HepG2 (cell line): ENCODE measurements at regions not wholly inside any gene's neighbourhood (a gene's known extent, or its start where the extent isn't known, plus 50 kb on each side); places are given as distances from the start of the nearest gene placed in this dataset.

Experiments
- AHR ChIP-seq: IDR thresholded peaks from 2 replicates; pipeline ENCODE4 v1.6.1; 2018; ENCODE audit warnings: missing genetic modification reagents, missing compliant biosample characterization
- EEA1 ChIP-seq: sonication (generic); formaldehyde crosslinking; IDR thresholded peaks from 2 replicates; pipeline ENCODE4 v1.5.1; 2020; ENCODE audit warnings: mild to moderate bottlenecking, missing genetic modification reagents, borderline replicate concordance
- EED ChIP-seq: sonication (generic); formaldehyde crosslinking; IDR thresholded peaks from 2 replicates; pipeline ENCODE4 v1.5.0; 2020; ENCODE audit warnings: mild to moderate bottlenecking, missing genetic modification reagents
- HMG20B ChIP-seq: conservative IDR thresholded peaks from 2 replicates; pipeline ENCODE4 v1.6.1; 2016; ENCODE audit warnings: missing genetic modification reagents, missing compliant biosample characterization
- HNF4G ChIP-seq, 2 experiments: sonication (generic) in 1 of 2; formaldehyde crosslinking in 1 of 2; IDR thresholded peaks; 2 replicates each; pipeline versions ENCODE4 v1.4.0 to v1.6.1; 2011 to 2020; ENCODE audit warnings: borderline replicate concordance in 2 of 2, low read depth in 2 of 2, mild to moderate bottlenecking in 2 of 2, low read length in 1 of 2, missing genetic modification reagents in 1 of 2, moderate library complexity in 1 of 2
- HNRNPUL1 ChIP-seq: fragments of 200-400 bp; formaldehyde crosslinking; IDR thresholded peaks from 2 replicates; pipeline ENCODE4 v1.6.1; 2017; ENCODE audit warnings: low read depth, mild to moderate bottlenecking, low read length, moderate library complexity
- HOXA5 ChIP-seq: sonication (generic); formaldehyde crosslinking; IDR thresholded peaks from 2 replicates; pipeline ENCODE4 v1.4.0; 2020; ENCODE audit warnings: missing genetic modification reagents
- IRX3 ChIP-seq: sonication (generic); formaldehyde crosslinking; IDR thresholded peaks from 2 replicates; pipeline ENCODE4 v1.8.1; 2023; ENCODE audit warnings: mild to moderate bottlenecking, low read depth, missing genetic modification reagents, borderline replicate concordance
- NFATC3 ChIP-seq: sonication (generic); formaldehyde crosslinking; IDR thresholded peaks from 2 replicates; pipeline ENCODE4 v1.5.1; 2020; ENCODE audit warnings: mild to moderate bottlenecking, missing genetic modification reagents
- REL ChIP-seq: sonication (generic); formaldehyde crosslinking; conservative IDR thresholded peaks from 2 replicates; pipeline ENCODE4 v1.8.0; 2022; ENCODE audit warnings: mild to moderate bottlenecking, missing genetic modification reagents, moderate library complexity
- RXRB ChIP-seq: IDR thresholded peaks from 2 replicates; pipeline ENCODE4 v1.6.1; 2016; ENCODE audit warnings: borderline replicate concordance, missing genetic modification reagents, missing compliant biosample characterization
- SP4 ChIP-seq: sonication (generic); formaldehyde crosslinking; IDR thresholded peaks from 2 replicates; pipeline ENCODE4 v1.8.1; 2023; ENCODE audit warnings: mild to moderate bottlenecking, missing genetic modification reagents
- ZBTB7B ChIP-seq: sonication (generic); formaldehyde crosslinking; IDR thresholded peaks from 2 replicates; pipeline ENCODE4 v1.4.0; 2020; ENCODE audit warnings: missing genetic modification reagents
- TF ChIP-seq, protein P1 (sequence below): sonication (generic); formaldehyde crosslinking; IDR thresholded peaks from 2 replicates; pipeline ENCODE4 v1.4.0; 2020; ENCODE audit warnings: missing genetic modification reagents
- TF ChIP-seq, protein P2 (sequence below): sonication (generic); formaldehyde crosslinking; IDR thresholded peaks from 2 replicates; pipeline ENCODE4 v1.4.0; 2020; ENCODE audit warnings: mild to moderate bottlenecking, missing genetic modification reagents
- TF ChIP-seq, protein P3 (sequence below): sonication (generic); formaldehyde crosslinking; IDR thresholded peaks from 2 replicates; pipeline ENCODE4 v1.8.0; 2022; ENCODE audit warnings: mild to moderate bottlenecking, missing genetic modification reagents; ENCODE audit not compliant: insufficient replicate concordance
- TF ChIP-seq, protein P4 (sequence below): IDR thresholded peaks from 2 replicates; pipeline ENCODE4 v1.4.0; 2020; ENCODE audit warnings: mild to moderate bottlenecking, missing genetic modification reagents
- TF ChIP-seq, protein P5 (sequence below): sonication (generic); formaldehyde crosslinking; conservative IDR thresholded peaks from 2 replicates; pipeline ENCODE4 v1.8.1; 2023; ENCODE audit warnings: missing genetic modification reagents
- TF ChIP-seq, protein P6 (sequence below): sonication (generic); formaldehyde crosslinking; IDR thresholded peaks from 2 replicates; pipeline ENCODE4 v1.5.0; 2020; ENCODE audit warnings: missing genetic modification reagents

DNA sequence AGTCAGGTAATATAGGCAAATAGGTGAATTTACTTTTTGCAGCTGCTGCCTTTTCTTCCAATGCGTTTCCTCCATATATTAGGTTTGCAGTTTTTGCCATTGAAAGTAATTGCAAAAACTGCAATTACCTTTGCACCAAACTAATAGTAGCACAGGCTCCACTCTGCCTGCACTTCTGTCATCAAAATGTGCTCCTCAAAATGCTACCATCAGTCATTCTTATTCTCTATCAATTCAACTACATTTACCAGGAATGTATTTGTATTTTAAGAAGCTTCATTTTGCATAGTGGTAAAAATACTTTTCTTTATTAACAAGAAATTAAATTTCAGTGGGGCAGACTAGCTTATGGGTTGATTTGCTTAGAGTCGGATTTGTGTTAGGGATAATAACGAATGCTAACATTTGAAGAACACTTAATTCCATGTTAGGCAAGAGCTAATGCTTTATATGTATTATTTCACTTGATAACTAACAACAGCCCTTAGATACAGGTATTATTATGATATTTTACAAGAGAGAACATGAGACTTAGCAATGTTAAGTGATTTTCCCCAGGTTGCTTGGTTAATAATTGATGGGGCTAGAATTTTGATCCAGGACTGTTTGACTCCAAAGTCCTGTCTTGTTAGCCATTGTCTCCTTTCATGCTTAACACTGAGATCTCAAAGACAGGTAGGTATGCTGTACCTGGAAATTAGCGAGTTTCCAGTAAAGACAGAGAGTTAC lies 300.4 kb downstream of the MAN2A1 start (continued):
- TF ChIP-seq, protein P1, sequence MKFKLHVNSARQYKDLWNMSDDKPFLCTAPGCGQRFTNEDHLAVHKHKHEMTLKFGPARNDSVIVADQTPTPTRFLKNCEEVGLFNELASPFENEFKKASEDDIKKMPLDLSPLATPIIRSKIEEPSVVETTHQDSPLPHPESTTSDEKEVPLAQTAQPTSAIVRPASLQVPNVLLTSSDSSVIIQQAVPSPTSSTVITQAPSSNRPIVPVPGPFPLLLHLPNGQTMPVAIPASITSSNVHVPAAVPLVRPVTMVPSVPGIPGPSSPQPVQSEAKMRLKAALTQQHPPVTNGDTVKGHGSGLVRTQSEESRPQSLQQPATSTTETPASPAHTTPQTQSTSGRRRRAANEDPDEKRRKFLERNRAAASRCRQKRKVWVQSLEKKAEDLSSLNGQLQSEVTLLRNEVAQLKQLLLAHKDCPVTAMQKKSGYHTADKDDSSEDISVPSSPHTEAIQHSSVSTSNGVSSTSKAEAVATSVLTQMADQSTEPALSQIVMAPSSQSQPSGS (CRISPR knock-in tag), result 0 out of 2 replicates have a peak, but pooled peaks have one; percentile 16
- TF ChIP-seq HNRNPUL1, result peak; percentile 90; the same call in 1 of the 2 replicates
- TF ChIP-seq SP4 (CRISPR knock-in tag), result no peak
- TF ChIP-seq EEA1 (CRISPR knock-in tag), result no peak
- TF ChIP-seq, protein P2, sequence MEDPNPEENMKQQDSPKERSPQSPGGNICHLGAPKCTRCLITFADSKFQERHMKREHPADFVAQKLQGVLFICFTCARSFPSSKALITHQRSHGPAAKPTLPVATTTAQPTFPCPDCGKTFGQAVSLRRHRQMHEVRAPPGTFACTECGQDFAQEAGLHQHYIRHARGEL (CRISPR knock-in tag), result no peak
- TF ChIP-seq NFATC3 (CRISPR knock-in tag), result no peak
- TF ChIP-seq, protein P3, sequence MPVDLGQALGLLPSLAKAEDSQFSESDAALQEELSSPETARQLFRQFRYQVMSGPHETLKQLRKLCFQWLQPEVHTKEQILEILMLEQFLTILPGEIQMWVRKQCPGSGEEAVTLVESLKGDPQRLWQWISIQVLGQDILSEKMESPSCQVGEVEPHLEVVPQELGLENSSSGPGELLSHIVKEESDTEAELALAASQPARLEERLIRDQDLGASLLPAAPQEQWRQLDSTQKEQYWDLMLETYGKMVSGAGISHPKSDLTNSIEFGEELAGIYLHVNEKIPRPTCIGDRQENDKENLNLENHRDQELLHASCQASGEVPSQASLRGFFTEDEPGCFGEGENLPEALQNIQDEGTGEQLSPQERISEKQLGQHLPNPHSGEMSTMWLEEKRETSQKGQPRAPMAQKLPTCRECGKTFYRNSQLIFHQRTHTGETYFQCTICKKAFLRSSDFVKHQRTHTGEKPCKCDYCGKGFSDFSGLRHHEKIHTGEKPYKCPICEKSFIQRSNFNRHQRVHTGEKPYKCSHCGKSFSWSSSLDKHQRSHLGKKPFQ (CRISPR knock-in tag), result no peak
- TF ChIP-seq HMG20B (CRISPR knock-in tag), result 0 out of 2 replicates have a peak, but pooled peaks have one; percentile 19
- TF ChIP-seq HOXA5 (CRISPR knock-in tag), result 0 out of 2 replicates have a peak, but pooled peaks have one; percentile 9
- TF ChIP-seq AHR, result no peak
- TF ChIP-seq, protein P4, sequence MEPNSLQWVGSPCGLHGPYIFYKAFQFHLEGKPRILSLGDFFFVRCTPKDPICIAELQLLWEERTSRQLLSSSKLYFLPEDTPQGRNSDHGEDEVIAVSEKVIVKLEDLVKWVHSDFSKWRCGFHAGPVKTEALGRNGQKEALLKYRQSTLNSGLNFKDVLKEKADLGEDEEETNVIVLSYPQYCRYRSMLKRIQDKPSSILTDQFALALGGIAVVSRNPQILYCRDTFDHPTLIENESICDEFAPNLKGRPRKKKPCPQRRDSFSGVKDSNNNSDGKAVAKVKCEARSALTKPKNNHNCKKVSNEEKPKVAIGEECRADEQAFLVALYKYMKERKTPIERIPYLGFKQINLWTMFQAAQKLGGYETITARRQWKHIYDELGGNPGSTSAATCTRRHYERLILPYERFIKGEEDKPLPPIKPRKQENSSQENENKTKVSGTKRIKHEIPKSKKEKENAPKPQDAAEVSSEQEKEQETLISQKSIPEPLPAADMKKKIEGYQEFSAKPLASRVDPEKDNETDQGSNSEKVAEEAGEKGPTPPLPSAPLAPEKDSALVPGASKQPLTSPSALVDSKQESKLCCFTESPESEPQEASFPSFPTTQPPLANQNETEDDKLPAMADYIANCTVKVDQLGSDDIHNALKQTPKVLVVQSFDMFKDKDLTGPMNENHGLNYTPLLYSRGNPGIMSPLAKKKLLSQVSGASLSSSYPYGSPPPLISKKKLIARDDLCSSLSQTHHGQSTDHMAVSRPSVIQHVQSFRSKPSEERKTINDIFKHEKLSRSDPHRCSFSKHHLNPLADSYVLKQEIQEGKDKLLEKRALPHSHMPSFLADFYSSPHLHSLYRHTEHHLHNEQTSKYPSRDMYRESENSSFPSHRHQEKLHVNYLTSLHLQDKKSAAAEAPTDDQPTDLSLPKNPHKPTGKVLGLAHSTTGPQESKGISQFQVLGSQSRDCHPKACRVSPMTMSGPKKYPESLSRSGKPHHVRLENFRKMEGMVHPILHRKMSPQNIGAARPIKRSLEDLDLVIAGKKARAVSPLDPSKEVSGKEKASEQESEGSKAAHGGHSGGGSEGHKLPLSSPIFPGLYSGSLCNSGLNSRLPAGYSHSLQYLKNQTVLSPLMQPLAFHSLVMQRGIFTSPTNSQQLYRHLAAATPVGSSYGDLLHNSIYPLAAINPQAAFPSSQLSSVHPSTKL, result peak; percentile 79
- no peak for TF ChIP-seq REL (CRISPR knock-in tag)
- TF ChIP-seq, protein P5, sequence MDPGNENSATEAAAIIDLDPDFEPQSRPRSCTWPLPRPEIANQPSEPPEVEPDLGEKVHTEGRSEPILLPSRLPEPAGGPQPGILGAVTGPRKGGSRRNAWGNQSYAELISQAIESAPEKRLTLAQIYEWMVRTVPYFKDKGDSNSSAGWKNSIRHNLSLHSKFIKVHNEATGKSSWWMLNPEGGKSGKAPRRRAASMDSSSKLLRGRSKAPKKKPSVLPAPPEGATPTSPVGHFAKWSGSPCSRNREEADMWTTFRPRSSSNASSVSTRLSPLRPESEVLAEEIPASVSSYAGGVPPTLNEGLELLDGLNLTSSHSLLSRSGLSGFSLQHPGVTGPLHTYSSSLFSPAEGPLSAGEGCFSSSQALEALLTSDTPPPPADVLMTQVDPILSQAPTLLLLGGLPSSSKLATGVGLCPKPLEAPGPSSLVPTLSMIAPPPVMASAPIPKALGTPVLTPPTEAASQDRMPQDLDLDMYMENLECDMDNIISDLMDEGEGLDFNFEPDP (CRISPR knock-in tag), result no peak
- peak; percentile 69; the same call in 1 of the 2 replicates for TF ChIP-seq HNF4G (IDR thresholded peaks at IDR 0.05; ENCODE audit: borderline replicate concordance, low read depth, low read length)
- TF ChIP-seq HNF4G (CRISPR knock-in tag; IDR thresholded peaks at IDR 0.05; ENCODE audit: borderline replicate concordance, low read depth), result no peak
- peak; percentile 62; the same call in 1 of the 2 replicates for TF ChIP-seq RXRB (CRISPR knock-in tag)
- TF ChIP-seq, protein P6, sequence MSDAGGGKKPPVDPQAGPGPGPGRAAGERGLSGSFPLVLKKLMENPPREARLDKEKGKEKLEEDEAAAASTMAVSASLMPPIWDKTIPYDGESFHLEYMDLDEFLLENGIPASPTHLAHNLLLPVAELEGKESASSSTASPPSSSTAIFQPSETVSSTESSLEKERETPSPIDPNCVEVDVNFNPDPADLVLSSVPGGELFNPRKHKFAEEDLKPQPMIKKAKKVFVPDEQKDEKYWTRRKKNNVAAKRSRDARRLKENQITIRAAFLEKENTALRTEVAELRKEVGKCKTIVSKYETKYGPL (CRISPR knock-in tag), result no peak
- no peak for TF ChIP-seq IRX3 (CRISPR knock-in tag)
- no peak for TF ChIP-seq EED (CRISPR knock-in tag)
- no peak for TF ChIP-seq ZBTB7B
